HEK293T (cell line): ENCODE measurements at regions not wholly inside any gene's neighbourhood (a gene's known extent, or its start where the extent isn't known, plus 50 kb on each side); places are given as distances from the start of the nearest gene placed in this dataset.
"Not testable (repeated sequence)": the region's sequence is repeated elsewhere in the genome, so short reads cannot be mapped to it uniquely, and the experiment has no call there.

Source experiments
- CTCF ChIA-PET: fragments of 350-600 bp; formaldehyde crosslinking; extraction: SDS; loops from one replicate; lab custom pipeline; 2021; ENCODE audit warnings: antibody characterized with exemption, inconsistent platforms; lab: Yijun Ruan, JAX
- POLR2A ChIA-PET: fragments of 350-600 bp; formaldehyde crosslinking; extraction: SDS; loops from one replicate; lab custom pipeline; 2020; ENCODE audit warnings: antibody characterized with exemption, inconsistent platforms; lab: Yijun Ruan, JAX
- DNase-seq: peaks from one replicate; pipeline ENCODE4 v3.0.0; 2012; ENCODE audit warnings: mixed read lengths; ENCODE audit errors: extremely low spot score
- ARNT ChIP-seq: fragments of 450-650 bp; IDR thresholded peaks from 2 replicates; pipeline ENCODE4 v1.6.1; 2017; ENCODE audit warnings: mild to moderate bottlenecking
- BHLHE40 ChIP-seq: fragments of 450-650 bp; IDR thresholded peaks from 2 replicates; pipeline ENCODE4 v1.6.1; 2016; ENCODE audit warnings: mild to moderate bottlenecking, moderate library complexity, borderline replicate concordance
- CTBP1 ChIP-seq: fragments of 450-650 bp; IDR thresholded peaks from 2 replicates; pipeline ENCODE4 v1.6.1; 2016; ENCODE audit warnings: borderline replicate concordance
- ELF4 ChIP-seq: fragments of 450-650 bp; IDR thresholded peaks from 2 replicates; pipeline ENCODE4 v1.6.1; 2017; ENCODE audit warnings: antibody characterized with exemption
- FOXA1 ChIP-seq: fragments of 450-650 bp; IDR thresholded peaks from 2 replicates; pipeline ENCODE4 v1.6.1; 2016; ENCODE audit warnings: mild to moderate bottlenecking
- FOXK2 ChIP-seq: fragments of 450-650 bp; IDR thresholded peaks from 2 replicates; pipeline ENCODE4 v1.6.1; 2016; ENCODE audit warnings: mild to moderate bottlenecking
- FOXM1 ChIP-seq: fragments of 450-650 bp; IDR thresholded peaks from 2 replicates; pipeline ENCODE4 v1.6.1; 2017; ENCODE audit warnings: mild to moderate bottlenecking, borderline replicate concordance
- HDGF ChIP-seq: fragments of 450-650 bp; IDR thresholded peaks from 2 replicates; pipeline ENCODE4 v1.6.1; 2017; ENCODE audit warnings: antibody characterized with exemption, borderline replicate concordance
- L3MBTL2 ChIP-seq: fragments of 450-650 bp; conservative IDR thresholded peaks from 2 replicates; pipeline ENCODE4 v1.6.1; 2016; ENCODE audit warnings: mild to moderate bottlenecking
- LEF1 ChIP-seq: fragments of 450-650 bp; IDR thresholded peaks from 2 replicates; pipeline ENCODE4 v1.6.1; 2017; ENCODE audit warnings: mild to moderate bottlenecking, borderline replicate concordance
- NFRKB ChIP-seq: fragments of 450-650 bp; IDR thresholded peaks from 2 replicates; pipeline ENCODE4 v1.6.1; 2016; ENCODE audit warnings: mild to moderate bottlenecking, moderate library complexity
- SP1 ChIP-seq: fragments of 450-650 bp; IDR thresholded peaks from 2 replicates; pipeline ENCODE4 v1.6.1; 2017
- SUZ12 ChIP-seq: fragments of 450-650 bp; IDR thresholded peaks from 2 replicates; pipeline ENCODE4 v1.6.1; 2016; ENCODE audit warnings: mild to moderate bottlenecking
- TARDBP ChIP-seq: fragments of 450-650 bp; IDR thresholded peaks from 2 replicates; pipeline ENCODE4 v1.6.1; 2016
- ZNF384 ChIP-seq: fragments of 450-650 bp; IDR thresholded peaks from 2 replicates; pipeline ENCODE4 v1.6.1; 2016
- TF ChIP-seq, protein P1 (sequence below): fragments of 450-650 bp; IDR thresholded peaks from 2 replicates; pipeline ENCODE4 v1.6.1; 2016

GRCh38 chr16:26464576-26465266 is 602.0 kb upstream of the C16orf82 start:
- no peak for TF ChIP-seq TARDBP
- no peak for TF ChIP-seq FOXM1
- TF ChIP-seq SUZ12, result no peak
- no peak for TF ChIP-seq HDGF
- TF ChIP-seq FOXK2, result no peak
- TF ChIP-seq, protein P1, sequence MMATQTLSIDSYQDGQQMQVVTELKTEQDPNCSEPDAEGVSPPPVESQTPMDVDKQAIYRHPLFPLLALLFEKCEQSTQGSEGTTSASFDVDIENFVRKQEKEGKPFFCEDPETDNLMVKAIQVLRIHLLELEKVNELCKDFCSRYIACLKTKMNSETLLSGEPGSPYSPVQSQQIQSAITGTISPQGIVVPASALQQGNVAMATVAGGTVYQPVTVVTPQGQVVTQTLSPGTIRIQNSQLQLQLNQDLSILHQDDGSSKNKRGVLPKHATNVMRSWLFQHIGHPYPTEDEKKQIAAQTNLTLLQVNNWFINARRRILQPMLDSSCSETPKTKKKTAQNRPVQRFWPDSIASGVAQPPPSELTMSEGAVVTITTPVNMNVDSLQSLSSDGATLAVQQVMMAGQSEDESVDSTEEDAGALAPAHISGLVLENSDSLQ, result no peak
- TF ChIP-seq NFRKB, result no peak
- no peak for TF ChIP-seq ARNT
- TF ChIP-seq ZNF384, result no peak
- CTCF ChIA-PET, result no interaction called here
- no peak for DNase-seq
- POLR2A ChIA-PET, result no interaction called here

GRCh38 chr16:26474405-26474804 is 592.3 kb upstream of the C16orf82 start:
- CTCF ChIA-PET, result interaction anchor here (0.6 kb wide), 1 partner anchor 766 kb away, joined by 5 read pairs; no protein-coding TSS in a partner anchor
- POLR2A ChIA-PET, DNase-seq: not testable (repeated sequence)

GRCh38 chr16:26475596-26475995 is 591.1 kb upstream of the C16orf82 start:
- POLR2A ChIA-PET, result no interaction called here
- no peak for DNase-seq
- TF ChIP-seq SP1, result no peak
- no peak for TF ChIP-seq ZNF384
- TF ChIP-seq, protein P1, result no peak
- no peak for TF ChIP-seq SUZ12
- no peak for TF ChIP-seq FOXK2
- TF ChIP-seq TARDBP, result no peak
- no peak for TF ChIP-seq FOXM1
- no peak for TF ChIP-seq CTBP1
- TF ChIP-seq ARNT, result no peak
- TF ChIP-seq L3MBTL2, result no peak
- no peak for TF ChIP-seq FOXA1
- no peak for TF ChIP-seq HDGF
- TF ChIP-seq LEF1, result no peak
- TF ChIP-seq BHLHE40, result no peak
- TF ChIP-seq NFRKB, result no peak
- TF ChIP-seq ELF4, result no peak
- CTCF ChIA-PET, result interaction anchor here (0.7 kb wide), 1 partner anchor 703 kb away, joined by 3 read pairs; no protein-coding TSS in a partner anchor

DNA sequence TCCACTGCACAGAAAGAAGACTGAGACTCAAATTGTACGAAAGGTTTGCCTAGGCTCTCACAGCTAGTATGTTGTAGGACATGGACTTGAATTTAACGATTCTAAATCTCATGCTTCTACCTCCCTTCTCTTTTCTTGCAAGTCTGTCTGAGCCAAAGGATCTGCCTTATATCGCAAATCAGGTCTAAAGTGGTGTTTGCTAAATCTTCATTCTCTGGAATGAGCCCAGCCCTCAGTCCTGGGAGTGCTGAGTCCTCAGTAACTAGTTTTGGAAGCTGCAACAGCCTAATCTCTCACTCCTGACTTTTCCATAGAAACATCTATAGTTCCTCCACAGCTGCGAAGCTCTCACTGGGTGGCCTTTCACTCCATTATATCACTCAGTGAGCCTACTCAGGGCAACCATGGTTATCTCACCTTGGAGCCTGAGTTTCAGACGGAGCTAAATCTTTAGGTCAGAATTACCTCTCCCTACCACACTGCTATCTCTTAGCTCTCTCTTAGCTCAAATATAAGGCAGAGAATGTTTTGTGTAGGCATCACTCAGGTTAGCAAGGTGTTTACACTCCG is 575.5 kb upstream of the C16orf82 start:
- ChIA-PET POLR2A (no interaction called here), CTCF (no interaction called here)
- TF ChIP-seq, protein P1, result no peak
- TF ChIP-seq L3MBTL2 (no peak), NFRKB (no peak), TARDBP (no peak), ARNT (no peak), FOXK2 (no peak), SP1 (no peak), FOXM1 (no peak), ZNF384 (no peak), FOXA1 (no peak), BHLHE40 (no peak), SUZ12 (no peak), LEF1 (no peak), ELF4 (no peak), HDGF (no peak), CTBP1 (no peak)
- DNase-seq, result no peak

GRCh38 chr16:26491962-26492361 is 574.8 kb upstream of the C16orf82 start:
- ChIA-PET CTCF (no interaction called here), POLR2A (no interaction called here)
- DNase-seq, result no peak
- TF ChIP-seq SUZ12 (no peak), CTBP1 (no peak), LEF1 (no peak), FOXK2 (no peak)

GRCh38 chr16:26493751-26494150 is 573.0 kb upstream of the C16orf82 start:
- ChIA-PET CTCF (no interaction called here), POLR2A (no interaction called here)
- DNase-seq, result no peak
- TF ChIP-seq BHLHE40 (no peak), ZNF384 (no peak), ELF4 (no peak), SUZ12 (no peak), ARNT (no peak), TARDBP (no peak), FOXM1 (no peak), FOXK2 (no peak), FOXA1 (no peak), HDGF (no peak), NFRKB (no peak), SP1 (no peak), CTBP1 (no peak), LEF1 (no peak), L3MBTL2 (no peak)
- TF ChIP-seq, protein P1, result no peak
